Natural killer cell (primary cell): ENCODE measurements at regions not wholly inside any gene's neighbourhood (a gene's known extent, or its start where the extent isn't known, plus 50 kb on each side); places are given as distances from the start of the nearest gene placed in this dataset.

Source experiments
- ATAC-seq, 3 donors: fragments of 150-1000 bp in 2 of 3; fragments of 200-7000 bp in 1 of 3; cut with Tn5 transposase; 1 replicate in 1 of 3; 2 replicates in 2 of 3; pipeline ENCODE4 v1.10.0; 2021; ENCODE audit warnings: mild to moderate bottlenecking in 2 of 3, moderate library complexity in 2 of 3
- DNase-seq, 2 donors: peaks; one replicate each; pipeline versions ENCODE4 v3.0.0 to v3.0.0-alpha.2; 2013 to 2021; ENCODE audit warnings: mixed read lengths in 1 of 2
- H3K27ac ChIP-seq: one replicate; pipeline ENCODE4 v1.5.1; 2013; ENCODE audit warnings: mild to moderate bottlenecking, low read length
- H3K27me3 ChIP-seq: one replicate; pipeline ENCODE4 v1.6.1; 2013; ENCODE audit warnings: low read length; ENCODE audit not compliant: control insufficient read depth, insufficient read depth
- H3K36me3 ChIP-seq: one replicate; pipeline ENCODE4 v1.6.1; 2013; ENCODE audit warnings: low read length; ENCODE audit not compliant: control insufficient read depth, insufficient read depth
- H3K4me1 ChIP-seq: one replicate; pipeline ENCODE4 v1.6.1; 2013; ENCODE audit warnings: low read length; ENCODE audit not compliant: control insufficient read depth, insufficient read depth
- H3K4me3 ChIP-seq: one replicate; pipeline ENCODE4 v1.5.1; 2013; ENCODE audit warnings: low read length
- H3K9me3 ChIP-seq: one replicate; pipeline ENCODE4 v1.6.1; 2013; ENCODE audit warnings: low read length; ENCODE audit not compliant: control insufficient read depth, insufficient read depth
- H3K27ac Mint-ChIP-seq, 2 donors: one replicate each; pipeline ENCODE4 v1.8.0; 2022; ENCODE audit warnings: mild to moderate bottlenecking in 2 of 2, mixed read lengths in 2 of 2, moderate library complexity in 1 of 2
- H3K27me3 Mint-ChIP-seq, 2 donors: one replicate each; pipeline ENCODE4 v1.8.0; 2022; ENCODE audit warnings: low read depth in 2 of 2, mixed read lengths in 2 of 2
- H3K36me3 Mint-ChIP-seq: one replicate; pipeline ENCODE4 v1.8.0; 2022; ENCODE audit warnings: mixed read lengths
- H3K4me1 Mint-ChIP-seq, 2 donors: one replicate each; pipeline ENCODE4 v1.8.0; 2022; ENCODE audit warnings: mixed read lengths in 2 of 2
- H3K4me3 Mint-ChIP-seq: one replicate; pipeline ENCODE4 v1.8.0; 2022; ENCODE audit warnings: mild to moderate bottlenecking, moderate library complexity, mixed read lengths
- H3K9me3 Mint-ChIP-seq, 2 donors: one replicate each; pipeline ENCODE4 v1.8.0; 2022; ENCODE audit warnings: mixed read lengths in 2 of 2
- CTCF ChIP-seq: fragments of 200-600 bp; IDR thresholded peaks from one replicate; pipeline ENCODE4 v1.8.0; 2022; ENCODE audit warnings: antibody characterized with exemption
- WGBS: methylation state at CpG from one replicate; pipeline ENCODE4 v1.1.7; 2013; ENCODE audit warnings: missing lambda C conversion rate; ENCODE audit not compliant: insufficient coverage; 5-methylcytosine and 5-hydroxymethylcytosine counted together
- intact Hi-C: fragments of 100-400 bp; cut with micrococcal nuclease; formaldehyde crosslinking; loops from one replicate; pipeline ENCODE4 v1.14.2; 2022

GRCh38 chr9:89882930-89883361 is 278.1 kb downstream of the GADD45G start:
- Histone ChIP-seq H3K27ac (no peak overlapping the region), H3K36me3 (no peaks in the 10 kb centered on the region), H3K27me3 (no peaks in the 10 kb centered on the region), H3K4me3 (no peak overlapping the region), H3K4me1 (no peaks in the 10 kb centered on the region), H3K9me3 (no peaks in the 10 kb centered on the region)
- Mint-ChIP-seq H3K4me3 (no peak overlapping the region), H3K27ac (no peak overlapping the region), H3K9me3 (no peaks in the 10 kb centered on the region), H3K4me1 (no peaks in the 10 kb centered on the region), H3K36me3 (no peaks in the 10 kb centered on the region), H3K27me3 (no peaks in the 10 kb centered on the region)
- WGBS: over 99% methylated on average over 7 of the region's 7 CpGs
- DNase-seq (no peak), ATAC-seq (peak in 1 of 3 donors; percentile 19)
- intact Hi-C loops: no loop called here
- TF ChIP-seq CTCF: no peak

GRCh38 chr9:89883401-89884341 is 278.9 kb downstream of the GADD45G start:
- 85% methylated on average over 12 of the region's 12 CpGs for WGBS
- no peak for ATAC-seq
- Mint-ChIP-seq H3K27ac (no peak overlapping the region), H3K27me3 (no peaks in the 10 kb centered on the region), H3K4me1 (no peaks in the 10 kb centered on the region), H3K4me3 (no peak overlapping the region), H3K36me3 (no peaks in the 10 kb centered on the region), H3K9me3 (no peaks in the 10 kb centered on the region)
- Histone ChIP-seq H3K4me3 (no peak overlapping the region), H3K36me3 (no peaks in the 10 kb centered on the region), H3K9me3 (no peaks in the 10 kb centered on the region), H3K4me1 (no peaks in the 10 kb centered on the region), H3K27ac (no peak overlapping the region), H3K27me3 (no peaks in the 10 kb centered on the region)
- no peak for DNase-seq
- TF ChIP-seq CTCF: no peak
- intact Hi-C loops: no loop called here

- WGBS: 85% methylated on average over 12 of the region's 13 CpGs
- no peaks in the 10 kb centered on the region for H3K9me3 Mint-ChIP-seq
- Histone ChIP-seq H3K27ac (no peak overlapping the region), H3K36me3 (no peaks in the 10 kb centered on the region), H3K27me3 (no peaks in the 10 kb centered on the region), H3K4me1 (no peaks in the 10 kb centered on the region), H3K9me3 (no peaks in the 10 kb centered on the region), H3K4me3 (no peak overlapping the region)
- no peaks in the 10 kb centered on the region for H3K36me3 Mint-ChIP-seq
- TF ChIP-seq CTCF: no peak
- no peaks in the 10 kb centered on the region for H3K4me1 Mint-ChIP-seq
- no peak for ATAC-seq
- H3K4me3 Mint-ChIP-seq: no peak overlapping the region
- H3K27ac Mint-ChIP-seq: no peak overlapping the region
- no peak for DNase-seq
- H3K27me3 Mint-ChIP-seq: no peaks in the 10 kb centered on the region
- intact Hi-C loops: no loop called here
Observed at GRCh38 chr9:89884356-89885083, 279.7 kb downstream of the GADD45G start.
